Smooth muscle cell (in vitro differentiated cells): ENCODE measurements at regions not wholly inside any gene's neighbourhood (a gene's known extent, or its start where the extent isn't known, plus 50 kb on each side); places are given as distances from the start of the nearest gene placed in this dataset.

Experiments used
- DNase-seq: peaks from one replicate; lab custom pipeline; 2025; ENCODE audit not compliant: unreplicated experiment; lab: John Stamatoyannopoulos, UW
- H2AFZ ChIP-seq: fragments of 200-600 bp; sonication (generic); 2 replicates; pipeline ENCODE4 v1.6.0; 2016; ENCODE audit warnings: antibody characterized with exemption, low read depth, mild to moderate bottlenecking
- H3F3A ChIP-seq: fragments of 200-600 bp; sonication (generic); 2 replicates; pipeline ENCODE4 v1.6.0; 2017; ENCODE audit warnings: antibody characterized with exemption, low read depth
- H3K27ac ChIP-seq: fragments of 200-600 bp; sonication (generic); 2 replicates; pipeline ENCODE4 v1.5.1; 2016; ENCODE audit warnings: low read depth, mild to moderate bottlenecking
- H3K27me3 ChIP-seq: fragments of 200-600 bp; sonication (generic); 2 replicates; pipeline ENCODE4 v1.6.1; 2016; ENCODE audit warnings: low read depth, mild to moderate bottlenecking
- H3K36me3 ChIP-seq: fragments of 200-600 bp; sonication (generic); 2 replicates; pipeline ENCODE4 v1.5.1; 2016; ENCODE audit warnings: low read depth
- H3K4me1 ChIP-seq: fragments of 200-600 bp; sonication (generic); 2 replicates; pipeline ENCODE4 v1.5.1; 2016; ENCODE audit warnings: low read depth
- H3K4me2 ChIP-seq: fragments of 200-600 bp; sonication (generic); 2 replicates; pipeline ENCODE4 v1.6.0; 2016; ENCODE audit warnings: mild to moderate bottlenecking
- H3K4me3 ChIP-seq: fragments of 200-600 bp; sonication (generic); 2 replicates; pipeline ENCODE4 v1.5.1; 2016; ENCODE audit warnings: mild to moderate bottlenecking
- H3K79me2 ChIP-seq: fragments of 200-600 bp; sonication (generic); 2 replicates; pipeline ENCODE4 v1.6.0; 2016; ENCODE audit warnings: low read depth, mild to moderate bottlenecking
- H3K9ac ChIP-seq: fragments of 200-600 bp; sonication (generic); 2 replicates; pipeline ENCODE4 v1.6.0; 2016; ENCODE audit warnings: low read depth
- H3K9me3 ChIP-seq: fragments of 200-600 bp; sonication (generic); replicated peaks from 2 replicates; pipeline ENCODE4 v1.5.1; 2016; ENCODE audit warnings: low read depth
- H4K20me1 ChIP-seq: fragments of 200-600 bp; sonication (generic); 2 replicates; pipeline ENCODE4 v1.6.0; 2016; ENCODE audit warnings: low read depth
- WGBS: methylation state at CpG from one replicate; pipeline ENCODE4 v1.1.7; 2016; ENCODE audit warnings: low lambda C conversion rate; 5-methylcytosine and 5-hydroxymethylcytosine counted together
- TF ChIP-seq, protein P1 (sequence below): fragments of 200-600 bp; sonication (generic); IDR thresholded peaks from 2 replicates; pipeline ENCODE4 v1.5.1; 2017; ENCODE audit warnings: borderline replicate concordance, mild to moderate bottlenecking, antibody characterized with exemption; ENCODE audit not compliant: insufficient read depth, poor library complexity, severe bottlenecking

DNA sequence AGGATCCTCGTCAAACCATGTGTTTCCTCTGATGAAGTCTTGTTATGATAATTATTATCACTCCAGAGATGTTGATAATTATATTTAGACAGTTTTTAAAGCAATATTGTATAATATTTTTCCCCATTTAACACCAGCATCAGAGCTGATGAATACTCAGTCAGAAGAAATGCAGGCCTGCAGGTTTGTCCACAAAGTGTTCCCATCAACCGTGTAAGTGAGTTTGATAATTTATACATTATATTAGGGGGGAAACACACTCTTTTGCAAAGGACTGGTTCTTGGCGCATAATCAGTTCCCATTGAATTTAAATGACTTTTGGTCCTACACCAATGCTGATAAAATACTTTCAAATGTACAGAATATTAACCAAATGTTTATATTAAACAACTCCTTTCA lies 454.8 kb downstream of the TOX3 start:
- Histone ChIP-seq H3K79me2 (no peaks in the 10 kb centered on the region), H3K27ac (no peak overlapping the region), H3K9me3 (no peaks in the 10 kb centered on the region), H3F3A (no peaks in the 10 kb centered on the region), H2AFZ (no peak overlapping the region), H3K36me3 (no peaks in the 10 kb centered on the region), H4K20me1 (no peaks in the 10 kb centered on the region), H3K27me3 (no peaks in the 10 kb centered on the region), H3K4me2 (no peak overlapping the region), H3K4me1 (no peaks in the 10 kb centered on the region), H3K4me3 (no peak overlapping the region), H3K9ac (no peak overlapping the region)
- 93% methylated on average over 3 of the region's 3 CpGs for WGBS
- no peak for DNase-seq
- TF ChIP-seq, protein P1, sequence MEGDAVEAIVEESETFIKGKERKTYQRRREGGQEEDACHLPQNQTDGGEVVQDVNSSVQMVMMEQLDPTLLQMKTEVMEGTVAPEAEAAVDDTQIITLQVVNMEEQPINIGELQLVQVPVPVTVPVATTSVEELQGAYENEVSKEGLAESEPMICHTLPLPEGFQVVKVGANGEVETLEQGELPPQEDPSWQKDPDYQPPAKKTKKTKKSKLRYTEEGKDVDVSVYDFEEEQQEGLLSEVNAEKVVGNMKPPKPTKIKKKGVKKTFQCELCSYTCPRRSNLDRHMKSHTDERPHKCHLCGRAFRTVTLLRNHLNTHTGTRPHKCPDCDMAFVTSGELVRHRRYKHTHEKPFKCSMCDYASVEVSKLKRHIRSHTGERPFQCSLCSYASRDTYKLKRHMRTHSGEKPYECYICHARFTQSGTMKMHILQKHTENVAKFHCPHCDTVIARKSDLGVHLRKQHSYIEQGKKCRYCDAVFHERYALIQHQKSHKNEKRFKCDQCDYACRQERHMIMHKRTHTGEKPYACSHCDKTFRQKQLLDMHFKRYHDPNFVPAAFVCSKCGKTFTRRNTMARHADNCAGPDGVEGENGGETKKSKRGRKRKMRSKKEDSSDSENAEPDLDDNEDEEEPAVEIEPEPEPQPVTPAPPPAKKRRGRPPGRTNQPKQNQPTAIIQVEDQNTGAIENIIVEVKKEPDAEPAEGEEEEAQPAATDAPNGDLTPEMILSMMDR, result no peak

DNA sequence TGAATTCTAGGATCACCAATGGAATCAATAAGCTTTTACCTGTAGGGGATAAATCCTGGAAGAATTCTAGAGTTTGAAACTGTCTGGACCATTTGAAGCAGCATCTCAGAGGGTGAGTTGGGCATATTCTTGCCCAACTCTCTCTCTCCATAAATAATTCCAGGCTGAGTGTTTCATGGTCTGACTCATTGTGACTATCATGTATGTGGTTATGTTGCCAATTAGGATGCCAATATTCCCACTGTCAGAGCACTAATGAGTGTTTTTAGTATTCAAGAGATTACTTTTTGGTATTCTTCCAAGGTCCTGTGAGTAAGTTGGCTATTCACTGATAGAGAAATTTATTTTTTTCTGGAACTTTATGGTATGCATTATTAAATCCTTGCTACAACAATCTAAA lies 456.9 kb downstream of the TOX3 start:
- H3K9me3 ChIP-seq, result no peaks in the 10 kb centered on the region
- TF ChIP-seq, protein P1, result no peak
- H3K36me3 ChIP-seq, result no peaks in the 10 kb centered on the region
- H3K9ac ChIP-seq, result no peak overlapping the region
- no peaks in the 10 kb centered on the region for H3K79me2 ChIP-seq
- no peaks in the 10 kb centered on the region for H3K27me3 ChIP-seq
- no peaks in the 10 kb centered on the region for H3K4me1 ChIP-seq
- H4K20me1 ChIP-seq, result no peaks in the 10 kb centered on the region
- DNase-seq, result no peak
- no peak overlapping the region for H2AFZ ChIP-seq
- H3K27ac ChIP-seq, result no peak overlapping the region
- no peak overlapping the region for H3K4me3 ChIP-seq
- no peak overlapping the region for H3K4me2 ChIP-seq
- H3F3A ChIP-seq, result no peaks in the 10 kb centered on the region

DNA sequence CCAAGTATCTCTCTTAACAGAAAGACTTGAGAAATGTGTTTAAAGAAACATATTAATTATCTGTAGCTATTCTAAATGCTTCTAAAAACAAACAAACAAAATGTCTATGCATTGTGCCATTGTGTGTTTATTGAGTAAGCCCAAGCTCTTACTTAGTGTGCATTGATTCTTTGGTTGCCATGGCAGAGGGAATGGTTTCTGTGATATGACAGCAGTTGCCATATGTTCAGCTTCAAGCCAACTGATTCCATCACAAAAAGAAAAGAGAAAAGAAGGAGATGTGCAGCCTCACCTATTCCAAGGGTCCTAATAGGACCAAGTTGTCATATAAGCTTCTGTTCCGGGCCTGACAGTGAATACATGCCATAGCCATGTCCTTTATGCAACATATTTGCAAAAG lies 457.5 kb downstream of the TOX3 start:
- H2AFZ ChIP-seq, result no peak overlapping the region
- no peak overlapping the region for H3K9ac ChIP-seq
- TF ChIP-seq, protein P1, result no peak
- no peak overlapping the region for H3K4me2 ChIP-seq
- H3K36me3 ChIP-seq, result no peaks in the 10 kb centered on the region
- no peaks in the 10 kb centered on the region for H3K9me3 ChIP-seq
- H3K4me1 ChIP-seq, result no peaks in the 10 kb centered on the region
- WGBS, result 92% methylated on average over 1 of the region's 1 CpG
- no peaks in the 10 kb centered on the region for H3K79me2 ChIP-seq
- no peaks in the 10 kb centered on the region for H4K20me1 ChIP-seq
- H3K27me3 ChIP-seq, result no peaks in the 10 kb centered on the region
- no peak overlapping the region for H3K4me3 ChIP-seq
- DNase-seq, result no peak
- no peaks in the 10 kb centered on the region for H3F3A ChIP-seq
- no peak overlapping the region for H3K27ac ChIP-seq

DNA sequence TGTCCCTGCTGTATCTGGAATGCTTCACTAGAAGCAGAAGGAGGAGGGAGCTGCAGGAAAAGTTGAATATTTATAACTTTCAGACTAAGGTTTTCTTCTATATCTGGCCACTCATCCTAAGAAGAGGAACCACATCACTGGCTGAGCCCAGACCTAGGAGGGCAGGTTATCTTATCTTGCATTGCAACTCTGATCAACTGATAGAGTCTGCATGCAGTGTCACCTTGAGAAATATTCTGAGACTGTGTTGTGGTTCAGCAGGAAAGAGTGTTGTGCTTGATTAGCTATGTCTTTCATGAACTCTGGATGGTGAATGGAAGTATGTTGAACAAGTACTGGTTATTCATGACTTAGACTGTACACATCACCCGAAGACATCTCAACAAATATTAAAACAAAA lies 460.0 kb downstream of the TOX3 start:
- no peak overlapping the region for H3K4me3 ChIP-seq
- no peak for DNase-seq
- no peak overlapping the region for H2AFZ ChIP-seq
- no peaks in the 10 kb centered on the region for H3K27me3 ChIP-seq
- no peaks in the 10 kb centered on the region for H3K9me3 ChIP-seq
- no peaks in the 10 kb centered on the region for H3K4me1 ChIP-seq
- H3K9ac ChIP-seq, result no peak overlapping the region
- no peak overlapping the region for H3K4me2 ChIP-seq
- no peaks in the 10 kb centered on the region for H3K79me2 ChIP-seq
- no peak overlapping the region for H3K27ac ChIP-seq
- H4K20me1 ChIP-seq, result no peaks in the 10 kb centered on the region
- no peaks in the 10 kb centered on the region for H3F3A ChIP-seq
- no peaks in the 10 kb centered on the region for H3K36me3 ChIP-seq
- TF ChIP-seq, protein P1, result no peak
- 96% methylated on average over 1 of the region's 1 CpG for WGBS
